IMR-90 (cell line): ENCODE measurements at regions not wholly inside any gene's neighbourhood (a gene's known extent, or its start where the extent isn't known, plus 50 kb on each side); places are given as distances from the start of the nearest gene placed in this dataset.

Experiments
- ATAC-seq: fragments of 200-7000 bp; cut with Tn5 transposase; 2 replicates; pipeline ENCODE4 v1.9.1; 2020; ENCODE audit warnings: low read depth, mild to moderate bottlenecking, moderate library complexity
- BruUV-seq: library from RNA; stranded (reverse); fragments of 400-500 nt; replicated peaks from 2 replicates; lab custom pipeline; 2021; lab: Mats Ljungman, UMichigan
- CTCF ChIA-PET: fragments of 300-600 bp; formaldehyde crosslinking; extraction: SDS; loops from one replicate; lab custom pipeline; 2021; ENCODE audit warnings: antibody characterized with exemption; lab: Yijun Ruan, JAX
- POLR2A ChIA-PET: fragments of 300-600 bp; sonication (Branson Sonifier 250); formaldehyde crosslinking; loops from one replicate; lab custom pipeline; 2022; ENCODE audit warnings: antibody characterized with exemption; ENCODE audit not compliant: unreplicated experiment; lab: Charles Lee
- DNase-seq: peaks from one replicate; pipeline ENCODE4 v3.0.0; 2013
- H2AFZ ChIP-seq: replicated peaks from 2 replicates; pipeline ENCODE3; 2013; ENCODE audit warnings: low read length, mild to moderate bottlenecking; ENCODE audit not compliant: poor library complexity
- H2AK5ac ChIP-seq: 2 replicates; pipeline ENCODE4 v1.6.1; 2013; ENCODE audit warnings: low read depth, low read length, inconsistent platforms
- H2AK9ac ChIP-seq: replicated peaks from 2 replicates; pipeline ENCODE3; 2013; ENCODE audit warnings: mild to moderate bottlenecking, low read depth, low read length, moderate library complexity; ENCODE audit not compliant: poor library complexity
- H2BK120ac ChIP-seq: 2 replicates; pipeline ENCODE4 v1.6.1; 2013; ENCODE audit warnings: low read depth, low read length, inconsistent platforms
- H2BK15ac ChIP-seq: 3 replicates; pipeline ENCODE4 v1.6.1; 2013; ENCODE audit warnings: low read depth, low read length, inconsistent platforms
- H2BK20ac ChIP-seq: 2 replicates; pipeline ENCODE4 v1.6.1; 2013; ENCODE audit warnings: low read depth, mild to moderate bottlenecking, inconsistent platforms, low read length, moderate library complexity
- H2BK5ac ChIP-seq: 2 replicates; pipeline ENCODE4 v1.6.1; 2013; ENCODE audit warnings: mild to moderate bottlenecking, low read depth, low read length, inconsistent platforms; ENCODE audit not compliant: poor library complexity, severe bottlenecking
- H3K14ac ChIP-seq: replicated peaks from 2 replicates; pipeline ENCODE4 v1.6.1; 2013; ENCODE audit warnings: low read depth, low read length, inconsistent platforms
- H3K18ac ChIP-seq: 2 replicates; pipeline ENCODE4 v1.6.1; 2013; ENCODE audit warnings: low read depth, low read length, control low read depth
- H3K23ac ChIP-seq: 2 replicates; pipeline ENCODE4 v1.6.1; 2013; ENCODE audit warnings: low read depth, low read length, inconsistent platforms
- H3K27ac ChIP-seq: 2 replicates; pipeline ENCODE4 v1.5.1; 2013; ENCODE audit warnings: mild to moderate bottlenecking, control low read depth, low read length; ENCODE audit not compliant: insufficient read depth
- H3K27me3 ChIP-seq: 2 replicates; pipeline ENCODE4 v1.6.1; 2013; ENCODE audit warnings: low read length; ENCODE audit not compliant: control insufficient read depth, insufficient read depth
- H3K36me3 ChIP-seq: 2 replicates; pipeline ENCODE4 v1.6.1; 2013; ENCODE audit warnings: low read length, mixed read lengths; ENCODE audit not compliant: control insufficient read depth, insufficient read depth
- H3K4ac ChIP-seq: 2 replicates; pipeline ENCODE4 v1.6.1; 2013; ENCODE audit warnings: low read depth, low read length, inconsistent platforms
- H3K4me1 ChIP-seq: 2 replicates; pipeline ENCODE4 v1.6.1; 2013; ENCODE audit warnings: low read length, mixed read lengths; ENCODE audit not compliant: control insufficient read depth, insufficient read depth
- H3K4me2 ChIP-seq: 2 replicates; pipeline ENCODE4 v1.6.1; 2013; ENCODE audit warnings: low read depth, mild to moderate bottlenecking, control low read depth, low read length, moderate library complexity
- H3K4me3 ChIP-seq: 2 replicates; pipeline ENCODE4 v1.5.1; 2013; ENCODE audit warnings: low read depth, mild to moderate bottlenecking, control low read depth, low read length, moderate library complexity; ENCODE audit not compliant: insufficient read depth
- H3K56ac ChIP-seq: 2 replicates; pipeline ENCODE4 v1.6.1; 2013; ENCODE audit warnings: low read length, inconsistent platforms; ENCODE audit not compliant: insufficient read depth; ENCODE audit errors: extremely low read depth
- H3K79me1 ChIP-seq, 2 experiments: 2 replicates each; pipeline ENCODE4 v1.6.1; 2013; ENCODE audit warnings: low read length in 2 of 2, inconsistent platforms in 1 of 2, low read depth in 1 of 2
- H3K9ac ChIP-seq: 2 replicates; pipeline ENCODE4 v1.6.1; 2013; ENCODE audit warnings: low read depth, low read length, control low read depth
- H3K9me1 ChIP-seq: 2 replicates; pipeline ENCODE4 v1.6.1; 2013; ENCODE audit warnings: low read length, inconsistent platforms; ENCODE audit not compliant: insufficient read depth
- H3K9me3 ChIP-seq: 2 replicates; pipeline ENCODE4 v1.6.1; 2013; ENCODE audit warnings: low read length; ENCODE audit not compliant: control insufficient read depth, insufficient read depth
- H4K20me1 ChIP-seq: 2 replicates; pipeline ENCODE4 v1.6.1; 2013; ENCODE audit warnings: low read length, inconsistent platforms; ENCODE audit not compliant: insufficient read depth
- H4K5ac ChIP-seq: 2 replicates; pipeline ENCODE4 v1.6.1; 2013; ENCODE audit warnings: mild to moderate bottlenecking, low read depth, low read length, control low read depth
- H4K8ac ChIP-seq, 2 experiments: 2 replicates each; pipeline ENCODE4 v1.6.1; 2013; ENCODE audit warnings: low read depth in 2 of 2, low read length in 2 of 2, control low read depth in 1 of 2, inconsistent platforms in 1 of 2
- H4K91ac ChIP-seq: 2 replicates; pipeline ENCODE4 v1.6.1; 2013; ENCODE audit warnings: low read depth, low read length, inconsistent platforms; ENCODE audit not compliant: insufficient read depth
- RFX5 ChIP-seq: IDR thresholded peaks from 2 replicates; pipeline ENCODE4 v1.8.0; 2012; ENCODE audit warnings: low read depth, mild to moderate bottlenecking, low read length, moderate library complexity
- WGBS, 2 experiments: methylation state at CpG; one replicate each; pipeline versions ENCODE4 v1.1.5 to v1.1.7; 2013; ENCODE audit warnings: missing lambda C conversion rate in 2 of 2; ENCODE audit not compliant: insufficient read length in 1 of 2; ENCODE audit errors: extremely low coverage in 2 of 2; 5-methylcytosine and 5-hydroxymethylcytosine counted together
- dilution Hi-C: fragments of 300-500 bp; cut with HindIII; formaldehyde crosslinking; loops from one replicate; pipeline ENCODE4 v1.14.3; 2018; ENCODE audit warnings: low sequenced_read_pairs; ENCODE audit not compliant: unreplicated experiment
- in situ Hi-C: fragments of 300-500 bp; cut with MboI; formaldehyde crosslinking; loops from 3 replicates; pipeline ENCODE4 v1.14.3; 2019; ENCODE audit warnings: low sequenced_read_pairs, inconsistent platforms, mixed read lengths
- intact Hi-C: fragments of 100-400 bp; cut with micrococcal nuclease; formaldehyde crosslinking; loops from 2 replicates; pipeline ENCODE4 v1.10.0; 2022

DNA sequence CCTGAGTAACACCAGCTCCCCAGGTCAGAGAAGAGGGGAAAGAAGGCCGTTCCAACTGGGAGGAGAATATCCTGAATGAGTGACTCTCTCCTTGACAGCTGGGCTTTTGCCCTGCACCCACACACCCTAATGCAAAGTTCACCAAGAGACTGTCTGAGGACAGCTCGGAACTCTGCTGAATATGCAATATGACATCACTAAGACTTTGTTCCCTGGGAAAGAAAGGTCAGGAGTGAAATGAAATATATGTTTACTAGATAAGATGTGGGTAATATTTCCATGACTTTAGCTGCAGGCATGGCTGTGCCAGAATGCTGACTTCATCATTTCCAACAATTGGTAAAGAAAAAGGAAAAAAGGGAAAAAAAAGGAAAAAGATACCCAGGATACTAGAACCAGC lies 488.2 kb upstream of the RAB6C start:
- Histone ChIP-seq H3K4me3 (no peak overlapping the region), H3K9me3 (peaks cover 28% of the 10 kb centered on the region), H2AK9ac (no peak overlapping the region), H2AFZ (no peak overlapping the region), H2BK15ac (no peak overlapping the region), H2BK120ac (no peak overlapping the region), H3K27ac (no peak overlapping the region), H3K79me1 (no peaks in the 10 kb centered on the region), H3K36me3 (no peaks in the 10 kb centered on the region), H3K9me1 (no peaks in the 10 kb centered on the region), H3K4me1 (no peaks in the 10 kb centered on the region), H4K20me1 (no peaks in the 10 kb centered on the region), H2BK20ac (no peak overlapping the region), H4K5ac (no peak overlapping the region), H3K18ac (no peak overlapping the region), H4K91ac (no peak overlapping the region), H2AK5ac (no peak overlapping the region), H3K23ac (no peak overlapping the region), H3K9ac (no peak overlapping the region), H3K27me3 (no peaks in the 10 kb centered on the region), H3K4ac (no peak overlapping the region), H2BK5ac (no peak overlapping the region), H3K4me2 (no peak overlapping the region), H3K56ac (no peak overlapping the region), H4K8ac (no peak overlapping the region), H3K14ac (no peak overlapping the region)
- intact Hi-C loops = no loop called here
- no CpG with 5 or more reads among the region's 2 CpGs for WGBS, 2 experiments
- BruUV-seq = no TSS peak
- POLR2A ChIA-PET = no interaction called here
- TF ChIP-seq RFX5 = no peak
- CTCF ChIA-PET = no interaction called here
- in situ Hi-C loops = no loop called here
- DNase-seq (no peak), ATAC-seq (no peak)
- dilution Hi-C loops = no loop called here
